Cerebellar nuclear complex (tissue), 1 donor: ENCODE measurements at regions not wholly inside any gene's neighbourhood (a gene's known extent, or its start where the extent isn't known, plus 50 kb on each side); places are given as distances from the start of the nearest gene placed in this dataset.
"Not testable (repeated sequence)": the region's sequence is repeated elsewhere in the genome, so short reads cannot be mapped to it uniquely, and the experiment has no call there.

Experiments
- DNase-seq, 2 experiments: peaks; one replicate each; lab custom pipeline; 2025; lab: John Stamatoyannopoulos, UW

GRCh38 chr17:34740565-34741520, 161.5 kb downstream of the TMEM132E start:
- DNase-seq, result no peak

- no peak for DNase-seq
Measured at GRCh38 chr17:34739386-34739785, 160.0 kb downstream of the TMEM132E start.

DNA sequence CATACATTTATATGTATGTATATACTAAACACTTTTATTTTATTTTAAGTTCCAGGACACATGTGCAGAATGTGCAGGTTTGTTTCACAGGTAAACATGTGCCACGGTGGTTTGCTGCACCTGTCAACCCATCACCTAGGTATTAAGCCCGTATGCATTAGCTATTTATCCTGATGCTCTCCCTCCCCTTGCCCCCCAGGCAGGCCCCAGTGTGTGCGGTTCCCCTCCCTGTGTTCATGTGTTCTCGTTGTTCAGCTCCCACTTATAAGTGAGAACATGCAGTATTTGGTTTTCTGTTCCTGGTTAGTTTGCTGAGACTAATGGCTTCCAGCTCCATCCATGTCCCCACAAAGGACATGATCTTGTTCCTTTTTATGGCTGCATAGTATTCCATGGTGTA, 158.3 kb downstream of the TMEM132E start:
- DNase-seq, result not testable (repeated sequence)

DNA sequence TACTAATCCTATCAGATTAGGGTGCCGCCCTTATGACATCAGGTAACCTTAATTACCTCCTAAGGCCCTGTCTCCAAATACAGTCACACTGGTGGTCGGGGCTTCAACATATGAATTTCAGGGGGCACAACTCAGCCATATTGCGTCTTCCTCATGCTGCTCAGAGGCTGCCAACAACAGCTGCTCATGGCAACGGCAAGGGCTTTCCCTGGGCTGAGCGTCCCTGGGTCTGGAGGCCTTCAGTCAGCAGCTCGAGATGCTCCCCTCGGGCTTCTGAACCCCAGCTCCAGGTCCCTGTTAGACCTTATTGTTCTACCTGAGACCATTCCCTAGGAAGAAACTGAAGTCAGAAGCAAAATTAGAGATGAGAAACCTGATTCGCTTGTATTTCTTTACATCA, 157.2 kb downstream of the TMEM132E start:
- no peak for DNase-seq

DNA sequence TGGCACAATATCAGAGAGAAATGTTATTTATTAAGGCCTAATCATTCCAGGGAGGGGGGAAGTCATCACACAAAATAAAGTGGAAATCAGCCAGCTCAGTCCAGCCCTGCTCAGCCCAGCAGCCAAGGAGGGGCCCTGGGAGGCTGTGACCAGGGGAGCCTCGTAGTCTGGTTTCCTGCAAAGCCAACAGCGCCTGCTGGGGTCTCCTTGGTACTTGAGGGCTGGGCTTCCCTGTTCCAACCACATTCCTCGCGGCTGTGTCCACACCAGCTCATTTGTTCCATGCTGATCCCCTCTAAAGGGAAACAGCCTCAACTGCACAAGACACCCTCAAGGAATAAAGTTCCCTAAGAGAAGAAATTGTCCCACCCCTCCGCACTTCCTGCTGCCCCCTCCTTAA, 154.0 kb downstream of the TMEM132E start:
- no peak for DNase-seq

GRCh38 chr17:34730816-34731215, 151.4 kb downstream of the TMEM132E start:
- no peak for DNase-seq

GRCh38 chr17:34728771-34729310, 149.5 kb downstream of the TMEM132E start:
- DNase-seq, result no peak

GRCh38 chr17:34727601-34728000, 148.2 kb downstream of the TMEM132E start:
- no peak for DNase-seq

GRCh38 chr17:34726536-34727384, 147.4 kb downstream of the TMEM132E start:
- DNase-seq, result no peak

DNA sequence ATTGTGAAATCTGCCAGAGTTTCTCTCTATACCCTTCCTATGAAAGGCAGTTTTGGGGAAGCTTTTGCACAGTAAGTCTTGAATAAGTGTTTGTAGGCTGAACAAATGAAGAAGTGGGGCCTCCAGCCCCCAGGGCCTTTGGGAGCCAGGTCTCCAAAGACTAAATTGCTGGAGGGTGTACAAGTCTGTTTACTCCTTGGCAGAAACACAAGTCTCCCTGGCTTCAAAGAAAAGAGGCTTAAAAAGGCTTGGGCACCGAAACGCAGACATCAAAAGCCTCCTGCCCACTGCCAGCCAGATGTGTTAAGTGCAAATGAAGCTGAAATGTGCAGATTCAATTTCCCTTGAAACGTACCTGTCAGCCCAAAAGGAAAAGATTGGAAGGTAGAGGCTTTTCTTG, 146.3 kb downstream of the TMEM132E start:
- DNase-seq, result no peak

- no peak for DNase-seq
Measured at GRCh38 chr17:34725008-34725407, 145.6 kb downstream of the TMEM132E start.

DNA sequence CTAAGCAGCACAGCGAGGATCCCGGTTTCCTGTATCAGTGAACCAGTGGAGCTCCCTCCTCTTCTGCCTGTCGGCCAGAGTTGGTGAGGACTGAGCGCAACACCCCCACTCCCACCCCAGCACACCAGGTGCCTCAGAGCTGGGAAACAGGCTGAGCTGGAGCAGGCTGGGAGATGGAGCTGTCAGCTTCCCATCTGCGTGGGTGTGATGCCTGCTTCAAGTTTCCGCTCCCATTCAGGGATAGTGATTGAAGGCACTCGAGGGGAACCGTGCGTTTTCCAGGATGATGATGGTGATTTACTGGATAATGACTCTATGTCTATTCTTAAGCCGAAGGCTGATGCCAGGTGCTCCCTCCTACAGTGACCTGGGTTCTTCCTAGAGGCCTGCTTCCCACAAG, 144.5 kb downstream of the TMEM132E start:
- no peak for DNase-seq

DNA sequence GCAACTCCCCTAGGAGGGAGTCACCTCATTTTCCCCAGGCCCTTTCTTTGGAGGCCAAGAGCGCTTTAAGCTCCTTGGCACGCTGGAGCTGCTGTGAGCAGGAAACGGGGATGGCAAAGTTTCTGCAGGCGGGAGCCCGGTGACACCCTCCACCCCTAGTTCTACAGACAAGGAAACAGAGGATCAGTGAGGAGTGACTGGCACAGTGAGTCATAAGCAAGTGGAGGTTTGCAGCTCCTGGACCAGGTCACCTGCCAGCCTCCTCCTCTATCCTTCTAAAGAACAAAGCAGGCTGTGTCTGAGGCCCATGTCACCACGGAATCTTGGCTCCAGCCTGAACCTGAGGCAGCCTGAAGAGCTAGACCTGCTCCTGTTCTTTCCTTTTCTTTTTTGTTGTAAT, 141.9 kb downstream of the TMEM132E start:
- no peak for DNase-seq

DNA sequence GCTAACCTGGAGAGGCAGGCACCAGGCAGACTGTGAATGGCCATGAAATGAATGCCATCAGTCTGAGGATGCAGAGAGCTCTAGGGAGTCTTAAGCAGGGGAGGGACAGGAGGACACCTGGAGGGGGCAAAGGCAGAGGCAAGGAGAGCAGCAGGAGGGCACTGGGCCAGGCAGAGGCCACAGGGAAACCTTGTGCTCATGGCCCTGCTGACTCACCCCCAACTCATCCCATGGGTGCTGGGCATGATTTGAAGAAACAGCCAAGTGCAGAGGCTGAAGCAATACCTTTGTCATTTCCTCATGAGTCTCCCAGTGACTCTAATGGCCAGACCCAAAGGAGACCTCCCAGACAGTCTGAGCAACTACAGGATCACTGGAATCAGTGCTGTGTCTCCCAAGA, 141.4 kb downstream of the TMEM132E start:
- DNase-seq, result no peak

DNA sequence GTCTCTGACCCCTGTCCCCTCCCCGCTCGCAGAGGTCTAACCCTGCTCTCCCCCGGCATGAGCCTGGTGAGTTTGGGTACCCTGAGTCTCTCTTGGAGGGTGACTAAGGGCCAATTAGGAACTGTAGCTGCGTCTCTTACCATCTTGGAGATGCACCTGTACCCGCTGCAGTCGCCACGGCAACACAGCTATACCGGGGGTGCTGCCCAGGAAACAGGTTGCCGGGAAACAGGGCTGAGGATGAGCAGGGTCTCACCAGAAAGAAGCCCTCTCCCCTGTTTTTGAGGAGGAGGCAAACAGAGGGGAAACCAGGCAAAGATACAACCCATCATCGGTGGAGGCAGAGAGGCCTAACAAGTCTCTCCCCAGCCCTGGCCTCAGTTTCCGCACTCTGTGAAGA, 140.2 kb downstream of the TMEM132E start:
- DNase-seq, result no peak

- no peak for DNase-seq
Measured at GRCh38 chr17:34717092-34717491, 137.7 kb downstream of the TMEM132E start.

- DNase-seq, result no peak
Measured at GRCh38 chr17:34716291-34716690, 136.9 kb downstream of the TMEM132E start.

DNA sequence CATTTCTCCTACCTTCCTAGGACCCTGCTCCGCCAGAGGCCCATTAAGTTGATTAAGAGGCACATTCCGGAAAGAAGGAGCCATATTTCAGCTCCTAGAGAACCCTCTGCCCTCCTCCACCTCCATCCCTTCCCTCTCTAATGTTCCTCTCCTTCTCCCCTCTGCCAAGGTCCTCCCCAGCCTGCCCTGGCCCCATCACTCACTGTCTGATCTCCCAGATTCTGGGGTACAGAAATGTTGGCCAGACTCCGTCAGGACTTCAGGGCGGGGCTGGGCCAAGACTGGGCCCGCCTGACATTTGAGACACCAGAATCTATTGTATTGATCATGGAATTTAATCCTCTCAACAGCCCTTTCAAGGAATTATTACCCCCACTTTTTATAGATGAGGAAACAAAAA, 136.1 kb downstream of the TMEM132E start:
- no peak for DNase-seq

GRCh38 chr17:34714475-34715410, 135.4 kb downstream of the TMEM132E start:
- DNase-seq, result no peak

- no peak for DNase-seq
Measured at GRCh38 chr17:34713687-34714086, 134.3 kb downstream of the TMEM132E start.

- DNase-seq, result no peak
Measured at GRCh38 chr17:34712481-34713195, 133.3 kb downstream of the TMEM132E start.
